Non-pigmented ciliary epithelial cell (primary cell): ENCODE measurements at regions not wholly inside any gene's neighbourhood (a gene's known extent, or its start where the extent isn't known, plus 50 kb on each side); places are given as distances from the start of the nearest gene placed in this dataset.

Source experiments
- DNase-seq: peaks from one replicate; pipeline ENCODE4 v3.0.0-alpha.2; 2010; ENCODE audit warnings: low read depth

- DNase-seq, result no peak
These were observed 355.1 kb downstream of the AJAP1 start for GRCh38 chr1:5009376-5010065.

- no peak for DNase-seq
These were observed 350.8 kb downstream of the AJAP1 start for GRCh38 chr1:5005171-5005570.

- no peak for DNase-seq
These were observed 348.3 kb downstream of the AJAP1 start for GRCh38 chr1:5002676-5003075.

GRCh38 chr1:5001466-5001865, 347.1 kb downstream of the AJAP1 start:
- no peak for DNase-seq

- DNase-seq, result no peak
These were observed 331.9 kb downstream of the AJAP1 start for GRCh38 chr1:4986306-4986705.

GRCh38 chr1:4984841-4985240, 330.4 kb downstream of the AJAP1 start:
- DNase-seq, result no peak

- DNase-seq, result no peak
These were observed 325.8 kb downstream of the AJAP1 start for GRCh38 chr1:4980211-4980610.

GRCh38 chr1:4978660-4979390, 324.4 kb downstream of the AJAP1 start:
- no peak for DNase-seq

GRCh38 chr1:4977701-4978100, 323.3 kb downstream of the AJAP1 start:
- no peak for DNase-seq

- DNase-seq, result no peak
These were observed 322.5 kb downstream of the AJAP1 start for GRCh38 chr1:4976859-4977440.

- DNase-seq, result no peak
These were observed 321.4 kb downstream of the AJAP1 start for GRCh38 chr1:4975856-4976255.

GRCh38 chr1:4974981-4975685, 320.7 kb downstream of the AJAP1 start:
- DNase-seq, result no peak

GRCh38 chr1:4973341-4973740, 318.9 kb downstream of the AJAP1 start:
- DNase-seq, result no peak

- DNase-seq, result no peak
These were observed 318.4 kb downstream of the AJAP1 start for GRCh38 chr1:4972761-4973320.

- no peak for DNase-seq
These were observed 317.3 kb downstream of the AJAP1 start for GRCh38 chr1:4971666-4972065.

- no peak for DNase-seq
These were observed 316.1 kb downstream of the AJAP1 start for GRCh38 chr1:4970532-4970931.

GRCh38 chr1:4969556-4970129, 315.2 kb downstream of the AJAP1 start:
- no peak for DNase-seq

GRCh38 chr1:4965346-4966075, 311.1 kb downstream of the AJAP1 start:
- DNase-seq, result no peak

- DNase-seq, result no peak
These were observed 310.4 kb downstream of the AJAP1 start for GRCh38 chr1:4964634-4965345.

GRCh38 chr1:4963251-4963650, 308.8 kb downstream of the AJAP1 start:
- no peak for DNase-seq

GRCh38 chr1:4962836-4963235, 308.4 kb downstream of the AJAP1 start:
- DNase-seq, result no peak
